ENCODE measurements at regions not wholly inside any gene's neighbourhood (a gene's known extent, or its start where the extent isn't known, plus 50 kb on each side); places are given as distances from the start of the nearest gene placed in this dataset.

DNA sequence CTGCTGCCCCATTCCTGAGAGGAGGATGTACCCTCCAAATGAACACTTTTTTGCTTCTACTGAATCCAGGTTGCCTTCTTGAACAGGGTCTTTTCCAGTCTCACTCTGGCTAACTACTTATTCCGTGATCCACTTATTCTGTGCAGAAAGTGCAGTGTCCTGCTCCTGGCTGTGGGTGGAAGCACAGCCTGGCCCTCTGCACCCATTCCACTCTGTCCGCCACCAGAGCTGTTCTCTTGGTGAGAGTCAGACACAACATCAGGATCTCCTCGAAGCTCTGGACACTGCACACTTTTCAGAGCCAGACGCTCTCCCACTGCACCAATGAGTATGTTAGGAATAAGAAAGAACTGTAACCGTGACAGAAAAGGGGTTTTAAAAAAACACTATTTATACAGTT lies 174.2 kb downstream of the MCHR2 start:
- TF ChIP-seq ZNF274 (IDR thresholded peaks at IDR 0.05; ENCODE audit: low read depth, low read length) (no peak), YY1 (IDR thresholded peaks at IDR 0.05; ENCODE audit: insufficient read depth, insufficient read length) (no peak)
